ENCODE measurements at regions not wholly inside any gene's neighbourhood (a gene's known extent, or its start where the extent isn't known, plus 50 kb on each side); places are given as distances from the start of the nearest gene placed in this dataset.
A peak's percentile ranks its signal among the peaks of the same experiment; 100 is the strongest.
"Not testable (repeated sequence)": the region's sequence is repeated elsewhere in the genome, so short reads cannot be mapped to it uniquely, and the experiment has no call there.

- H3K4me2 ChIP-seq (ENCODE audit: insufficient read depth, low read length): no peak overlapping the region
- ATAC-seq (ENCODE audit: insufficient read depth, low read depth) (no peak), DNase-seq (no peak)
- no peaks in the 10 kb centered on the region for H3K36me3 ChIP-seq (ENCODE audit: insufficient read depth, low read length)
- H3K27ac ChIP-seq (ENCODE audit: low read length): no peak overlapping the region
- H4K20me1 ChIP-seq (ENCODE audit: insufficient read depth, low read length): no peaks in the 10 kb centered on the region
- H3K9ac ChIP-seq (ENCODE audit: low read depth, low read length): no peak overlapping the region
- TF ChIP-seq CTCF (IDR thresholded peaks at IDR 0.05; ENCODE audit: borderline replicate concordance, extremely low read depth, low read length, poor library complexity, severe bottlenecking) (no peak), EZH2 (IDR thresholded peaks at IDR 0.05; ENCODE audit: borderline replicate concordance, low read depth, low read length, severe bottlenecking) (no peak)
- H3K4me3 ChIP-seq (ENCODE audit: low read depth in 1 of 2, low read length in 2 of 2): no peak overlapping the region
- H2AFZ ChIP-seq (ENCODE audit: low read depth, low read length): no peak overlapping the region
- H3K27me3 ChIP-seq (ENCODE audit: insufficient read depth, low read length, poor library complexity): no peaks in the 10 kb centered on the region
- H3K4me1 ChIP-seq (ENCODE audit: insufficient read depth, low read length): no peaks in the 10 kb centered on the region
- no peaks in the 10 kb centered on the region for H3K79me2 ChIP-seq (ENCODE audit: insufficient read depth, low read length)
- H3K9me3 ChIP-seq (ENCODE audit: insufficient read depth, low read length, severe bottlenecking): no peaks in the 10 kb centered on the region
Observed at GRCh38 chrX:104486691-104487090, 79.3 kb upstream of the IL1RAPL2 start.

- no peak overlapping the region for H3K4me3 ChIP-seq (ENCODE audit: low read depth in 1 of 2, low read length in 2 of 2)
- H3K27me3 ChIP-seq (ENCODE audit: insufficient read depth, low read length, poor library complexity): no peaks in the 10 kb centered on the region
- no peak for ATAC-seq (ENCODE audit: insufficient read depth, low read depth)
- no peak for DNase-seq
- H3K9ac ChIP-seq (ENCODE audit: low read depth, low read length): no peak overlapping the region
- H3K4me2 ChIP-seq (ENCODE audit: insufficient read depth, low read length): no peak overlapping the region
- H3K27ac ChIP-seq (ENCODE audit: low read length): no peak overlapping the region
- H4K20me1 ChIP-seq (ENCODE audit: insufficient read depth, low read length): no peaks in the 10 kb centered on the region
- H3K4me1 ChIP-seq (ENCODE audit: insufficient read depth, low read length): no peaks in the 10 kb centered on the region
- no peak overlapping the region for H2AFZ ChIP-seq (ENCODE audit: low read depth, low read length)
- H3K36me3 ChIP-seq (ENCODE audit: insufficient read depth, low read length): no peaks in the 10 kb centered on the region
- H3K9me3 ChIP-seq (ENCODE audit: insufficient read depth, low read length, severe bottlenecking): no peaks in the 10 kb centered on the region
- TF ChIP-seq EZH2 (IDR thresholded peaks at IDR 0.05; ENCODE audit: borderline replicate concordance, low read depth, low read length, severe bottlenecking) (no peak), CTCF (IDR thresholded peaks at IDR 0.05; ENCODE audit: borderline replicate concordance, extremely low read depth, low read length, poor library complexity, severe bottlenecking) (peak; percentile 11)
- no peaks in the 10 kb centered on the region for H3K79me2 ChIP-seq (ENCODE audit: insufficient read depth, low read length)
Observed at GRCh38 chrX:104482757-104483156, 83.2 kb upstream of the IL1RAPL2 start.

GRCh38 chrX:104469771-104470170 lies 96.2 kb upstream of the IL1RAPL2 start:
- Histone ChIP-seq H2AFZ (ENCODE audit: low read depth, low read length) (no peak overlapping the region), H3K9me3 (ENCODE audit: insufficient read depth, low read length, severe bottlenecking) (no peaks in the 10 kb centered on the region), H3K36me3 (ENCODE audit: insufficient read depth, low read length) (no peaks in the 10 kb centered on the region), H3K4me1 (ENCODE audit: insufficient read depth, low read length) (no peaks in the 10 kb centered on the region), H3K79me2 (ENCODE audit: insufficient read depth, low read length) (no peaks in the 10 kb centered on the region), H3K27me3 (ENCODE audit: insufficient read depth, low read length, poor library complexity) (no peaks in the 10 kb centered on the region), H3K4me2 (ENCODE audit: insufficient read depth, low read length) (no peak overlapping the region), H3K4me3 (ENCODE audit: low read depth in 1 of 2, low read length in 2 of 2) (no peak overlapping the region), H4K20me1 (ENCODE audit: insufficient read depth, low read length) (no peaks in the 10 kb centered on the region), H3K9ac (ENCODE audit: low read depth, low read length) (no peak overlapping the region), H3K27ac (ENCODE audit: low read length) (no peak overlapping the region)
- no peak for TF ChIP-seq CTCF (IDR thresholded peaks at IDR 0.05; ENCODE audit: borderline replicate concordance, extremely low read depth, low read length, poor library complexity, severe bottlenecking)
- no peak for TF ChIP-seq EZH2 (IDR thresholded peaks at IDR 0.05; ENCODE audit: borderline replicate concordance, low read depth, low read length, severe bottlenecking)
- no peak for DNase-seq
- no peak for ATAC-seq (ENCODE audit: insufficient read depth, low read depth)

GRCh38 chrX:104459796-104460195 lies 106.2 kb upstream of the IL1RAPL2 start:
- Histone ChIP-seq H3K4me3 (ENCODE audit: low read depth in 1 of 2, low read length in 2 of 2) (no peak overlapping the region), H3K4me1 (ENCODE audit: insufficient read depth, low read length) (no peaks in the 10 kb centered on the region), H3K36me3 (ENCODE audit: insufficient read depth, low read length) (no peaks in the 10 kb centered on the region), H3K9me3 (ENCODE audit: insufficient read depth, low read length, severe bottlenecking) (no peaks in the 10 kb centered on the region), H3K79me2 (ENCODE audit: insufficient read depth, low read length) (no peaks in the 10 kb centered on the region), H3K27ac (ENCODE audit: low read length) (no peak overlapping the region), H4K20me1 (ENCODE audit: insufficient read depth, low read length) (no peaks in the 10 kb centered on the region), H3K9ac (ENCODE audit: low read depth, low read length) (no peak overlapping the region), H2AFZ (ENCODE audit: low read depth, low read length) (no peak overlapping the region), H3K27me3 (ENCODE audit: insufficient read depth, low read length, poor library complexity) (no peaks in the 10 kb centered on the region), H3K4me2 (ENCODE audit: insufficient read depth, low read length) (no peak overlapping the region)
- TF ChIP-seq CTCF (IDR thresholded peaks at IDR 0.05; ENCODE audit: borderline replicate concordance, extremely low read depth, low read length, poor library complexity, severe bottlenecking) (no peak), EZH2 (IDR thresholded peaks at IDR 0.05; ENCODE audit: borderline replicate concordance, low read depth, low read length, severe bottlenecking) (no peak)
- ATAC-seq (ENCODE audit: insufficient read depth, low read depth) (no peak), DNase-seq (no peak)

- not testable (repeated sequence) for H3K9ac ChIP-seq (ENCODE audit: low read depth, low read length); H3K4me1 ChIP-seq (ENCODE audit: insufficient read depth, low read length); H3K36me3 ChIP-seq (ENCODE audit: insufficient read depth, low read length); H3K4me2 ChIP-seq (ENCODE audit: insufficient read depth, low read length); H3K27me3 ChIP-seq (ENCODE audit: insufficient read depth, low read length, poor library complexity); ATAC-seq (ENCODE audit: insufficient read depth, low read depth); H3K9me3 ChIP-seq (ENCODE audit: insufficient read depth, low read length, severe bottlenecking); H4K20me1 ChIP-seq (ENCODE audit: insufficient read depth, low read length); H3K27ac ChIP-seq (ENCODE audit: low read length); H2AFZ ChIP-seq (ENCODE audit: low read depth, low read length); H3K79me2 ChIP-seq (ENCODE audit: insufficient read depth, low read length); DNase-seq; H3K4me3 ChIP-seq (ENCODE audit: low read depth in 1 of 2, low read length in 2 of 2)
Observed at GRCh38 chrX:104457130-104457529, 108.9 kb upstream of the IL1RAPL2 start.

All from DND-41 (cell line).